GM18870 (cell line): ENCODE measurements at regions not wholly inside any gene's neighbourhood (a gene's known extent, or its start where the extent isn't known, plus 50 kb on each side); places are given as distances from the start of the nearest gene placed in this dataset.
"Not testable (repeated sequence)": the region's sequence is repeated elsewhere in the genome, so short reads cannot be mapped to it uniquely, and the experiment has no call there.

Experiments used
- ATAC-seq: cut with Tn5 transposase; IDR thresholded peaks from one replicate; pipeline ENCODE4 v1.9.1; 2021; ENCODE audit warnings: moderate library complexity; ENCODE audit not compliant: unreplicated experiment

DNA sequence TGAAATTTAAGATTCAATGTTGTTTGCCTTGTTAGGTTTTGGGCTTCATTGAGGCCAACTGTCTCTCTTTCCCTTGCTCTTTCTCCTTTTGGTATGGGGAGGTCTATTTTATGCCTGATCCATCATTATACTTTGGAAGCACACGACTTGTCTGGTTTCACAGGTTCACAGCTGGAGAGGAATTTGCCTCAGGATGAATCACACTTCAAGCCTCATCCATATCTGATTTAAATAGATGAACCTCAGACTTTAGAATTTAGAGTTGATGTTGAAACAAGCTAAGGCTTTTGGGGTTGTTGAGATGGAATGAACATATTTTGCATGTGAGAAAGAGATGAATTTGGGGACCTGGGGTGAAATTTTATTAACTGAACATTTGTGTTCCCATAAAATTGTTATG, 150.5 kb upstream of the IGFBP3 start:
- no peak for ATAC-seq

DNA sequence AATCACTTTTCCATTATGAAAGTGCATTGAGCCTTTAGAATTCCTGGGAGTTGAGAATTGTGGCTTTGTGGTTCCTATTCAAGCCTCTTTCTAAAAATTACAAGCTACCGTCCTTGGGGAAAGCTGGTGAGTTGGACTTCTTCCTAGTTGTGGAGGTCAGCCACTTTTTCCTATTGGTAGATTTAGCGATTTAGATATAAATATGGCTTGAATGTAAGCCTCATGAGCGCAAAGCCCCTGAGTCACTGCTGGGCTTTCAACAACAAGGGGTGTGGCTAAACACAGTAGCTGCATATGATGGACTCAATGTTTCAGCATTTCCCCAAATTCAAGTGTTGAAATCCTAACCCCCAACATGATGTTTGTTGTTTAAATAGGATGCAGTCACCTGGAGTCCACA, 150.0 kb upstream of the IGFBP3 start:
- no peak for ATAC-seq

DNA sequence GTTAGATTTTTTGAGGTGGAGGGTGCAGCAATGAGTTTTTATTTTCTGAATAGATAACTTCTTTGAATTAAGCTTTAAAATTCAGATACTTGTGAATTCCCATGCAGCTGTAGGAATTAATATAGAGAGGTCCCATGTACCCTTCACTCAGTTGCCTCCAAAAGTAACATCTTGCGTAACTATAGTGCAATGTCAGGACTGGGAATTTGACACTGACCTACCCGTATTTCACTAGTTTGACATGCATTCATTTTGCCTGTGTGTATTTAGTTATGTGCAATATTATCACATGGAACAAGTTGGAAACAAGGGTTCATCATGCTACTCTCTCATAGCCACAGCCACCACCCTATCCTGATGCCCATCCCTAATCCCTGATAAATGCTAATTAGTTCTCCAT, 147.1 kb upstream of the IGFBP3 start:
- ATAC-seq = no peak

DNA sequence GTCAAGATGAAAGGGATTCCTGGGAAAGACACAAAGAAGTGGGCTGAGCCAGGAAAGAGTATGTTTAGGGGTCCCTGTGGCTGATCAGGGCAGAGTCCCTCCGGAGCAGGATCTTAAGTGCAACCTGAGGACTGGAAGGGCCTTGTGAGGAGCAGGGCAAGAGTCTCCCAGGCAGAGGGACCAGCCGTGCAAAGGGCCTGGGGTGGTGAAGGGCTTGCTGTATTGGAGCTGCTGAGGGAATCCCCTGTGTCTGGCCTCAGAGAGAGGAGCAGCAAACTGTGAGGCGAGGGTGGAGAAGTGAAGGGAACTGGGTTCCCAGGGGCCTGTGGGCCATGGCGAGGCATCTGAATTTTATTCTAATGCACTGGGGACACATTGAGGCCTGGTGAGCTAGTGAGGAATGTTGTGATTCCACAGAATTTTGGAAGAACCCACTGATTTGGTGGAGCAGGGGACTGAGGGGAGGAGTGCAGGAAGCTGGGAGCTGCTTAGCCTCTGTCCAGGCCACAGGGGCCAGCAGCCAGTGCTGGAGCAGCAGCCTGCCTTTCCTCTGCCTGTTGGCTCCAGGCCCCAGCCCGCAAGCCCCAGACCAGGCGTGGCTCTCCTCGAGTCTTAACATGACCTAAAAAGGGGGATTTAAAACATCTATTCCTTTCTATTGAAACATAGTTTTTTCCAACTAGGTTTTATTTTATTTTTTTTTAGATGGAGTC, 138.4 kb upstream of the IGFBP3 start:
- no peak for ATAC-seq

DNA sequence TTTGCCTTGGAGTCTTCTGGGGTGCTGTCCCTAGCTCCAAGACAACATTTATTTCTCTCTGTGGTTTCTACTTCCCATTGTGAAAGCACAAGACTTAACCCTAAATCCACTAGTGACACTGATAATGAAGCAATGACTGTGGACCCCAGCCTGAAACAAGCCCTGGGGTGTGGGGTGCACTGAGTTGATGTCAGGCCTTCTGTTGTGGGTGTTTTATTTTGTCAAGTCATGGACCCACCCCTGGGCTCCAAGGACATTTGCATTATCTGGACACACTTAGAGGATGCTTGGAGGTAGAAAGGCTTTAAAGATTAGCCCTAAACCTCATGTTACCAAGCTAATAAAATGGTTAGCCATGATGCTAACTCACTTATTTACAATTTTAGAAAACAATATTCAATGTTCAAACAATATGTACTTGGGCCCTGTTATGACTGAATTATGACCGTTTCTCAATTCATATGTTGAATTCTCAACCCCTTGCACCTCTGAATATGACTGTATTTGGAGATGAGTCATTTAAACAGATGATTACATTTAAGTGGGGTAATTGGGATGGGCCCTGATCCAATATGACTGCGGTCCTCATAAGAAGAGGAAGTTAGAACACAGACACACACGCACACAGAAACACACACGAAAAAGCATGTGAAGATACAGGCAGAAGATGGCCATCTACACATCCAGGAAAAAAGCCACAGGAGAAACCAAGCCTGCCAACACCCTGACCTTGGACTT, 137.2 kb upstream of the IGFBP3 start:
- ATAC-seq = no peak

DNA sequence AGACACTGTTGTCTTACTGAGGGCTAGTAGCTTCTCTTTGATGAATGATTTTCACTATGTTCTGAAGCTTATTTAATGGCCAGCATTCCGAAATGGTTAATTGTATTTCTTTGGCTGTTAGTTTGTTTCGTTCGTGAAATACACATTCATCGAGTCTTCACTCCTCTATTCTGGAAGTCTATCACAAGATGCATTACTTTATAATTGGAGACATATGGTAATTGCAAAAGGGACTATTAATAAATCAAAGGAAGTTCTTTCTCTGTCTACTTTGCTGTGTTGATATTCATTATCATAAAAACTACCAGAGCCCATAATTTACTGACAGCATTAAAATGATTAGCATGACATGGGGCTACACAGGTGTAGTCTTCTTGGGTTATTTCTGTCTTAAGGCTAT, 133.8 kb upstream of the IGFBP3 start:
- no peak for ATAC-seq

DNA sequence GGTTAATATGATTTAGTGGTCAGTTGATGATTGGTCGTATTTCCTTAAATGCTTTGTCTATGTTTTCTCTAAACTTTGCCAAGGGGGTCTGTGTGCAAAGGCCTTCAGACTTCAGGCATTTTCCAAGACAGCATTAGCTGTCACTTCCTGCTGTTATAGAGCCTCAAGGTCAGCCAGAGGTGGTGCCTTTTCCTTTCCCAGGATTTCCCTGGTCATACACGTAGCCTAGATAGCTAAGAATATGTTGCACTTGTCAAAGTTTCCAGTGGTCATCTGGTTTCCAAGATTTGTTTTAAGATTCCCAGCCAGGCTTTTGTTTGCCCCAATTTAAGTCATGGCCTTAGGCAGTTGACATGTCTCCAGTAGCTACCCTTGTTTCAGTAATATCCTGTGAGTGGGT, 133.2 kb upstream of the IGFBP3 start:
- no peak for ATAC-seq

DNA sequence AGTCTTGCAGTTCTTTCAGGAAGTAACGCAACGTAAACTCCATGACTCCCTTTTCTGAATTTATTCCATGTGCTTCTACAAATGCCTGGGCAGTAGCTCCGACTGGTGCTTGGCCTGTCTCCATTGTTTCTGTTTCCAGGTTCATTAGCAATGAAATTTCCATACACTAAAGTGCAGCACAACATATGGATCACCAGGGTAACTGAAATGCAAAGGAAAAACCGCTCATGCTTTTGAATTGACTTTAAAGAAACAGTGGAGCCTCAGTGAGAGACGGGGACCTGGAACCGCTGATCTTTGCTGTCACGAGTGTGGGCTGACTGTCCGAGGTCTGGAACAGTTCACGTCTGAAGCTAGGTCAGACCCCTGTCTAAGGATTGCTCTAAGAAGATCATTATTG, 126.5 kb upstream of the IGFBP3 start:
- ATAC-seq = no peak

DNA sequence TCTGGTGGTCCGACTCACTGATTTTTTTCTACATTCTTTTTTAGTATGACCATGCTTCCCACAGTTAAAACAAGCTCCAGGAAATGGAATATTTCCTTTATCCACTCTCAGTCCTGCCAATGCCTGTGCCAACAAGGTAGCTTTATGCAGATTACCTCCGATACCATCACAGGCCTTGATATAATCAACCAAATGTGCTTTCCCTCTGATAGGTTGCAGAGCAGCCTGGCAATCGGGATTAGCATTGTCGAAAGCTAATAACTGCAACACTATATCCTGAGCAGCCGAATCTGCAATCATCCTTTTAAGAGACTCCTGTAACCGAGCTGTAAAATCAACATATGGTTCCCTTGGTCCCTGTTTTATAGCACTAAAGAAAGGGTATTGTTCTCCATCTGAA, 122.3 kb upstream of the IGFBP3 start:
- not testable (repeated sequence) for ATAC-seq

DNA sequence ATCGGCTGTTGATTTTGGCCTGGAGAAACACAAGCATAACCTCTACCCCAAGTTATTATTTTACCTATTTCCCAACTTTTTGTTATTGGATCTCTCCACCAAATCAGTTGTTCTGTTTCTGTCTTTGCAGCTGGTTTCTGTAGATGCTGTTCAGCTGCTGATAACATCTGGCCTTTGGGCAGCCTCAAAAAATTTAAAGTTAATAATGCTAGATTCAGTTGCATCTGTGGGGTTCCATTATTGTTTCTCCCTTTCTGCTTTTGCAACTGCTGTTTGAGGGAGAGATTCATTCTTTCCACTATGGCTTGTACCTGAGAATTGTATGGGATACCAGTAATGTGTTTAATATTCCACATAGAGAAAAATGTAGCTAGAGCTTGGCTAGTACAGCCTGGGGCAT, 118.7 kb upstream of the IGFBP3 start:
- not testable (repeated sequence) for ATAC-seq

DNA sequence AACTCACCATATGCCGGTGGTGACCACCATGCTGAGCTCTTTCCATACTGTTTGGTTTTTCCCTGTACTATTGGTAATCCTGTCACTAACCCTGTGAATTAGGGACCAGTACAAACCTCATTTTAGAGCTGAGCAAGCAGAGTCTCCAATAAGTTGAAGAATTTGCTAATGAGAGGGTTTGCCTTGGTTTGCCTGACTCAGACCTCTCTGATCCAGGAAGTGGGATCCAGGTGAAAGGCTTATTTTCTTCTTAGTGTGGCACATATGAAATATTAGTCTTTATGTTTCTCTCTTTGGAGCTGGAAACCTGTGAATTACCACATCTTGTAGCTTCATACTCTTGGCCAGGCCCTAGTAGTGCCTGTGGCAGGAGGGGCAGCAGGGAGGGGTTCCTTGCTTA, 114.1 kb upstream of the IGFBP3 start:
- no peak for ATAC-seq

DNA sequence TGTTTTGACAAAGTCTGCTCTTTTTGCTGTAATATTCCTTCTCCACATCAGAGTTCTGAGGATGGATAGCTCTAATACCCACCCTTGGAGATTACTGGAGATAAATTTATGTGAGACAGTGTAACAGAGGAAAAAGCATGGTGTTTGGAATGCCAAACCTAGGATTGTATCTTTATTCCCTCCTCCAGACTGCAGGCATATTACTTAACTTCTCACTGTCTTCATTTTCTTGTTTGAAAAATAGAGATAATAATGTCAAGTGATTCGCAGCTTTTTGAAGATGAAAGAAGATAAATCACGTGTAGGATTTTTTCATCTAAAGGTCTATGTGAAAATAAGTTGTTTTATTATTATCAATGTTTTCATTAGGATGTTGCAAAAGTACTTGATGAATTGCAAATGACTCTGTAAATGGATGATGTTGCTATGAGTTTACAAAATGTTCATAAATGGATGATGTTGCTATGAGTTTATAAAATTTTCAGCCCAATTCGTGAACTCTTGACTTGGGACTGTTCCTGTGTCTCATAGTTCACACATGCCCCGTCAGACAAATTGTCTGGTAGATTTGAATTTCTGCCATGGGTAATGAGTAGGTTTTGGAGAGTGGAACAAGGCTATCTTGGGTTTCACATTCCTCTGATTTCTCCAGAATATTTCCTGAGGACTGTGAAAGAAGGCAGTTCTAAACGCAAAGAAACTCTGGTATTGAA, 113.1 kb upstream of the IGFBP3 start:
- no peak for ATAC-seq

DNA sequence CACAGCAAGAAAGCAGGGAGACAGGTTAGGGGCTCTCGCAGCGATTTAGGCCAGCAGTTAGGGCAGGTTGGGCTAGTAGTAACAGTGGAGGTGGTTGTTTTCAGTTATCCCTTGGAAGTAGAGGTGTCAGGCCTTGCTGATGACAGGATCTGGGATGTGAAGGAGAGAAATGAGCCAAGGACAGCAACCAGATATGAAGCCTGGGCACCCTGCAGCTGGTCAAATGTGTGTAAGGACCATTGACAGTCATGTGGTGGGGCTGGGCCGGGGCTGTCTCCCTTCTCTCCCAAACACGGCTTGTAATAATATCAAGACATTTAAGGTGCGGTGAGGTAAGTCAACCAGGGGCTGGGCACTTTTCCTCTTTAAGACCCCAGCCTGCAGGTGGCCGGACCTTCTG, 112.5 kb upstream of the IGFBP3 start:
- ATAC-seq = no peak

DNA sequence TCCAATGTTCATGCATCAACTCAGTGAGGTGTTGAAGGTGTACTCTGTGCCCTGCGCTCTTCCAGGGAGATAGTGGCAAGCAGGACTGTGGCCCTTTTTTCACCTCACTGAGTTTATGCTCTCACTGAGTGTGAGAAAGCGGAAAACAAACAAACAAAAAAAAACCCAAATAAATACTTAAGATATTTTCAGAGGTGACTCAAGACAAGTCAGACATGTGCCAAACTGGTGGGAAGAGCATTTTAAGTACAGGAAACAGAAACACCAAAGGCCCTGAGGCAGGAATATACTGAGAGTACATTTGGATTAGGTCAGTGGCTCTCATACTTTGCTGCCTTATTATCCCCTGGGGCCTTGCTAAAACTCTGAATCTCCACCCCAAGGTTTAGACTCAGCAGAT, 111.9 kb upstream of the IGFBP3 start:
- ATAC-seq = no peak

DNA sequence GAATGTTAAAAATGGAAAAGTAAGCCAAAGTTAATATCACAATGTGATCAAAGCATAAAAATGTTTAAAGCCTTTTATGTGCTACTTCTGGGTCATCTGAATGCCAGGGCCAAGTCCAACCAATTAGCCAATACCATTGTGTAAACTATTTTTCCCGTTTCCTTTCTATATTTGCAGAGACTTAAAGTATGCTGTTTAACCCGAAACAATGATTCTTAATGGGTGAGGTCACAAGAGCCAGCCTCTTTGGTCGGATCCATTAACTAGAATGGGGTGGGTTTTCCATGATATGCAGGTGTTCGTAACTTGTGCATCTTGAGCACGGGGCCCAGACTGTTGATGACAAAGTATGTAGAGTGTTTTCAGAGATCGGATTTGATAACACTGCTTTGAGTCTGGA, 111.3 kb upstream of the IGFBP3 start:
- no peak for ATAC-seq

DNA sequence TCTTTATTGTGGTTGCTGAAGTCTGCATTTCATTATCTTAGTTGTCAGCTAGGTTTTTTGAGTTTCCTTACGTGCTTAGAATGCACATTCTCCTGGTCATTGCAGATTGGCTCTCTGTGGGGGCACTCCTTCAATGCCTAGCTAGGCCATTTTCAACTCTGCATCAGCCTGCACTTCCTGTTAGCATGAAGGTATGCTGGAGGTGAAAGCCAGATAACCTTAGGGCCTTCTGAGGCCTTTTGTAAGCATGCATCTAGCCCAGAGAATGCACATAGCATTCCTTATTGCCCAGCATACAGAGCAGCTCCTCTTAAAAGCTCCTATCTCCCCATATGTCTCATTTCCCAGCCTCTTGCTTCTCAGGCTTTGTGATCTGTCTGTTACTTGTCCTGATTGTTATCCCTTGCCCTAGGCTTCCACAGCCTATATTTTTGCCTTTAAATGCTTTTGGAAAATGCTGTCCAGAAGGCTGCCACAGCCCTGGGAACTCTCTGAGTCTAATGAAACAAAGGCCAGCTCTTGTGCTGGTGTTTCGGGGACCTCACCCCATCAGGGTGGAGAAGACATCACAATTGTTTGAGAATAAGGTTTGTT, 108.1 kb upstream of the IGFBP3 start:
- ATAC-seq = no peak

DNA sequence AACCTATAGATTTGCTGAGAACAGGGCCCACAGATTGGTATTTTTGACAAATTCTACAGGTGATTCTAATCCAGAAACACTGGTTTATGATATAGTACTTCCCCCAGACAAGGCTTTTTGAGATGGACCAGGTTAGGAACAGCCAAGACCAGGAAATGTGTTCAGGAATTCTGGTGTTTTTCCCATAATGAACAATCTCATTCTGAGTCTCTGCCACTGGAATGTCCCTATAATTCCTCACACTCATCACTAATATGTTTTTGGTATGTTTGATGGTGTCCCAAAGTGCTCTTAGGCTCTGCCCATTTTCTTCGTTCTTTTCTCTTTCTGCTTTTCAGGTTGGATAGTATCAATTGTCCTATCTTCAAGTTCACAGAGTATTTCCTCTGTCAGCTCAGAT, 107.2 kb upstream of the IGFBP3 start:
- no peak for ATAC-seq

DNA sequence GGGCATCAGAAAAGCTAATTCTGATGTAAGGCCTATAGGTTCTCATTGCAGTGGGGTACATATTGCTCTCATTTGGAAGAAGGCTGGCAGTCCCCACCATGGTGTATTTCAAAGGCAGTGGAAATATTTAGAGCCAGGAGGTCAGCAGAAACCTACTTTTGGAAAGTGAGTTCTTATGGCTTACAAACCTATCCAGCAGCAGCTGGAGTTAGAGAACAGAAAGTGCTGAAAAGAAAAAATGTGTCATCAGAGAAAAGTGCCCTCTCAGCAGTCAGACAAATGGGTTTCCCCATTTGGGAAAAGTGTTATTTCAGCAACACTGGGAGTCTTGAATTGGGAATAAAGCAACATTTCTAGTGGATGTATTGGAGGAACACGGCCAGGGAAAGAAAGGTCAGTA, 105.7 kb upstream of the IGFBP3 start:
- no peak for ATAC-seq

DNA sequence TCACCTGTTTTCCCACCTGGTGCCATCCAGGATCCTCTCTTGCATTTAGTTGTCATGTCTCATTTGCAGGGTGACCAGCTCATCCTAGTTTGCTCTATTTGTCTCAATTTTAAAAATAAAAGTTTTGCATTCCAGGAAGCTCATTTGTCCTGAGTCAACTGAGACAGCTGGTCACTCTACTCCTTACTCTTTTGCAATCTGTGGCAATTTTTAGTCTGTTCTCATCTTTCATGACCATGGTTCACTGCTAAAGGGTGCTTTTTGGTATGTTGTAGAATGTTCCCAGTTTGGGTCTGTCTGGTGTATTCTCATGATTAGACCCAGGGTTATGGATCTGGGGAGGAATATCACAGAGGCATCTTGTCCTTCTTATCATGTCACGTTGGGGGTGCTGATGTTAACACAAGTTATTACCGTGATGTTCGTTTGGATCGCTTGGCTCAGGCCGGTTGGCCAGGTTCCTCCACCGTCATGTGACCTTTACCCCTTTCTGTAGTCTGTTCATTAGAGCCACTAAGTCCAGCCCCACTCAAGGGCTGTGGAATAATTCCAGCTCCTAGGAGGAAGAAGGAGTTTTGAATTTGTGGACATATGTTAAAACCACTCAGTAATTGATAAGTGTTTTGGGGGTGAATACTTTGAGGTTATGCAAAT, 103.3 kb upstream of the IGFBP3 start:
- ATAC-seq = no peak

DNA sequence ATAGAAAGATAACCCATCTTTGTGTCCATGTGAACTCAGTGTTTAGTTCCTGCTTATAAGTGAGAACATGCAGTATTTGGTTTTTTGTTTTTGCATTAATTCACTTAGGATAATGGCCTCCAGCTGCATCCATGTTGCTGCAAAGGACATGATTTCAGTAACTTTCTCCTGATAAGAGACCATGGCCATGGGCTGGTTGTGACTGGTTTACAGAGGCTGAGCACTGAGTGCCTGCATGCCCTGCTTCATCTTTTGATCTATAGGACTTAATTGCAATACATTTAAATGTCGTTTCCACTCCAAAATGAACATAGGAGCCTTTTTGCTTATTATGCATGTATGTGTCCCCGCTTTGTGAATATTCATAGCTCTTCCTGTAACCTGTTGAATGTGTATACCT, 101.3 kb upstream of the IGFBP3 start:
- ATAC-seq = no peak
